ENCODE measurements at regions not wholly inside any gene's neighbourhood (a gene's known extent, or its start where the extent isn't known, plus 50 kb on each side); places are given as distances from the start of the nearest gene placed in this dataset.

GRCh38 chr3:41035456-41036022 is 163.8 kb upstream of the CTNNB1 start:
- CTCF ChIA-PET (ENCODE audit: low intra/inter-chr PET ratio): no interaction called here
- Histone ChIP-seq H2AFZ (ENCODE audit: low read depth, low read length) (no peak overlapping the region), H3K36me3 (ENCODE audit: control insufficient read depth, insufficient read depth, low read length) (no peaks in the 10 kb centered on the region), H3K4me3 (no peak overlapping the region), H3K9ac (ENCODE audit: insufficient read depth in 1 of 2, low read depth in 2 of 2, low read length in 2 of 2) (no peak overlapping the region), H3K79me2 (ENCODE audit: control insufficient read depth, insufficient read depth, low read length) (no peaks in the 10 kb centered on the region), H4K20me1 (replicated peaks; ENCODE audit: control insufficient read depth, insufficient read depth, low read length) (no peaks in the 10 kb centered on the region), H3K27ac (ENCODE audit: extremely low read depth, low read depth, low read length) (no peak overlapping the region), H3K9me1 (ENCODE audit: control insufficient read depth, insufficient read depth, low read length) (no peaks in the 10 kb centered on the region), H3K4me2 (ENCODE audit: insufficient read depth, low read length) (no peak overlapping the region), H3K4me1 (replicated peaks in 1 of 2; ENCODE audit: control insufficient read depth in 2 of 2, insufficient read depth in 2 of 2, low read length in 2 of 2) (no peaks in the 10 kb centered on the region), H3K27me3 (ENCODE audit: control insufficient read depth in 2 of 2, insufficient read depth in 2 of 2, low read length in 2 of 2) (peaks cover 5 to 13% of the 10 kb centered on the region in 2 experiments; a peak in 3 of 5 replicates), H3K9me3 (replicated peaks; ENCODE audit: control insufficient read depth, insufficient read depth, low read depth, low read length) (no peaks in the 10 kb centered on the region)
- no peak for TF ChIP-seq TRIM24 (IDR thresholded peaks at IDR 0.05)
- TF ChIP-seq E2F3 (CRISPR knock-in tag; IDR thresholded peaks at IDR 0.05): no peak
- TF ChIP-seq GABPB2 (CRISPR knock-in tag; conservative IDR thresholded peaks at IDR 0.05): no peak
- 0% methylated on average over 2 of the region's 2 CpGs for WGBS (ENCODE audit: insufficient coverage, low coverage, missing lambda C conversion rate)
- intact Hi-C loops (cut with micrococcal nuclease): no loop called here
- ATAC-seq: no peak
- FAIRE-seq: no peak
- no TSS peak for BruUV-seq (replicated peaks)
- in situ Hi-C loops (cut with MboI): no loop called here
- DNase-seq (ENCODE audit: extremely low read depth in 1 of 4, low spot score in 3 of 4): no peak
- POLR2A ChIA-PET: no interaction called here

DNA sequence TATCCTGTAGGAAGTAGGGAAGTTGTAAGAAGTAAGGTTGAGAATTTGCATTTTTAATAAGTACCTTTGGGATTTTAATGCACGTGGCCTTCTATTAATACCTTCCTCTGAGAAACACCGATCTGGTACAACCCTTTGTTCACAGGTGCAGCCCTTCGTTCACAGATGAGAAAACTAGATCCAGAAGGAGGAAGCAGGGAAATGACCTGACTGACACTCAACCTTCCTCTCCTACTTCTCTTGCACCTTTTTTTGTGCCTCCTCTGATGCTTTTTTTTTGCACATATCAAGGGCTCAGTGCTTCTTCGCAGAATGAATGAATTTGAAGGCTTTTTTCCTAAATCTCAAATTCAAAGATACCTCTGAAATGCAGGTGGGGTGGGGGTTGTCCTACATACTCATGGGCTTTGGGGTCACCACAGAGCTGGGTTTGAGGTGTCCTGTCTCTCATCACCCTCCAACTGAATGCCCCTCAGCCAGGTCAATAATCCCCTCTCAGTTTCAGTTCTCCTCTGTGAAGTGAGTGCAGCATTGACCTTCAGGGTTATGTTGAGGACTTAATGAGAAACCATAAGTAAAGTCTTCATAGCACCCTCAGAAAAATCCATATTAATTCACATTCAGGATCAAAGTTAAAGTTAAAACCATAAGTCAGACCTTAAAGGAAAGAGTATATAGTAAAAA is 161.5 kb upstream of the CTNNB1 start:
- Histone ChIP-seq H3K4me1 (replicated peaks in 1 of 2; ENCODE audit: control insufficient read depth in 2 of 2, insufficient read depth in 2 of 2, low read length in 2 of 2) (no peaks in the 10 kb centered on the region), H3K4me3 (no peak overlapping the region), H3K36me3 (ENCODE audit: control insufficient read depth, insufficient read depth, low read length) (no peaks in the 10 kb centered on the region), H4K20me1 (replicated peaks; ENCODE audit: control insufficient read depth, insufficient read depth, low read length) (no peaks in the 10 kb centered on the region), H3K27ac (ENCODE audit: extremely low read depth, low read depth, low read length) (no peak overlapping the region), H2AFZ (ENCODE audit: low read depth, low read length) (no peak overlapping the region), H3K27me3 (ENCODE audit: control insufficient read depth in 2 of 2, insufficient read depth in 2 of 2, low read length in 2 of 2) (peaks cover 8 to 20% of the 10 kb centered on the region in 2 experiments), H3K9me3 (replicated peaks; ENCODE audit: control insufficient read depth, insufficient read depth, low read depth, low read length) (no peaks in the 10 kb centered on the region), H3K9me1 (ENCODE audit: control insufficient read depth, insufficient read depth, low read length) (no peaks in the 10 kb centered on the region), H3K4me2 (ENCODE audit: insufficient read depth, low read length) (no peak overlapping the region), H3K79me2 (ENCODE audit: control insufficient read depth, insufficient read depth, low read length) (no peaks in the 10 kb centered on the region), H3K9ac (ENCODE audit: insufficient read depth in 1 of 2, low read depth in 2 of 2, low read length in 2 of 2) (no peak overlapping the region)
- no peak for DNase-seq (ENCODE audit: extremely low read depth in 1 of 4, low spot score in 3 of 4)
- in situ Hi-C loops (cut with MboI): no loop called here
- no TSS peak for BruUV-seq (replicated peaks)
- FAIRE-seq: no peak
- POLR2A ChIA-PET: no interaction called here
- no peak for ATAC-seq
- CTCF ChIA-PET (ENCODE audit: low intra/inter-chr PET ratio): no interaction called here
- WGBS (ENCODE audit: insufficient coverage, low coverage, missing lambda C conversion rate): 0% methylated on average over 4 of the region's 4 CpGs
- intact Hi-C loops (cut with micrococcal nuclease): no loop called here
- no peak for TF ChIP-seq ZNF830 (CRISPR knock-in tag; IDR thresholded peaks at IDR 0.05)
- TF ChIP-seq NR2F6 (CRISPR knock-in tag; IDR thresholded peaks at IDR 0.05): no peak
- TF ChIP-seq RHOXF2B (CRISPR knock-in tag; conservative IDR thresholded peaks at IDR 0.05): no peak
- TF ChIP-seq ZNF239 (CRISPR knock-in tag; IDR thresholded peaks at IDR 0.05): no peak
- no peak for TF ChIP-seq HSF4 (CRISPR knock-in tag; IDR thresholded peaks at IDR 0.05; ENCODE audit: borderline replicate concordance)
- no peak for TF ChIP-seq NONO (IDR thresholded peaks at IDR 0.05; ENCODE audit: low read depth in 2 of 2, low read length in 1 of 2)
- no peak for TF ChIP-seq PML (IDR thresholded peaks at IDR 0.05; ENCODE audit: low read length)
- TF ChIP-seq ZNF24 (IDR thresholded peaks at IDR 0.05): no peak
- TF ChIP-seq ZNF232 (CRISPR knock-in tag; IDR thresholded peaks at IDR 0.05): no peak
- no peak for TF ChIP-seq SMAD2 (IDR thresholded peaks at IDR 0.05; ENCODE audit: low read depth, low read length)
- TF ChIP-seq USF2 (CRISPR knock-in tag; IDR thresholded peaks at IDR 0.05): no peak
- TF ChIP-seq HEY1 (CRISPR knock-in tag; IDR thresholded peaks at IDR 0.05; ENCODE audit: borderline replicate concordance): no peak
- TF ChIP-seq SRSF3 (IDR thresholded peaks at IDR 0.05; ENCODE audit: insufficient read depth, low read length): no peak
